SHP77 treated with DMSO at 0.1 percent for 48 hours (cell line): ENCODE measurements at regions not wholly inside any gene's neighbourhood (a gene's known extent, or its start where the extent isn't known, plus 50 kb on each side); places are given as distances from the start of the nearest gene placed in this dataset.

Experiments used
- DNase-seq: peaks from one replicate; lab custom pipeline; 2025; lab: John Stamatoyannopoulos, UW

DNA sequence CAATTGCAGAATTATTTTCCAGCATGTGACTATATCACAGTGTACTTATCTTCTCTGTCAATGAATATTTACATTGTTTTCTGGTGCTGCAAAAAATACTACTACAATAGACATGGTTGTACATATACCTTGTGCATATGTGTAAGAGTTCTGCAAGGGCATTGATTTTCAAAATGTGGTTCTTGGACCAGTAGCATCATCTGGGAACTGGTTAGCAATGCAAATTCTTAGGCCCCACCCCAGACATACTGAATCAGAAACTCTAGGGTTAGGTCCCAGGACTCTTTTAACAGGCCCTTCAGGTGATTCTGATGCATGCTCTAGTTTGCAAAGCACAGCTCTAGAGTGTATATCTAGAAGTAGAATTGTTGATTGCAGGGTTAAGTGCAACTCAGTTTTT lies 292.3 kb downstream of the ZNF621 start:
- DNase-seq: no peak

DNA sequence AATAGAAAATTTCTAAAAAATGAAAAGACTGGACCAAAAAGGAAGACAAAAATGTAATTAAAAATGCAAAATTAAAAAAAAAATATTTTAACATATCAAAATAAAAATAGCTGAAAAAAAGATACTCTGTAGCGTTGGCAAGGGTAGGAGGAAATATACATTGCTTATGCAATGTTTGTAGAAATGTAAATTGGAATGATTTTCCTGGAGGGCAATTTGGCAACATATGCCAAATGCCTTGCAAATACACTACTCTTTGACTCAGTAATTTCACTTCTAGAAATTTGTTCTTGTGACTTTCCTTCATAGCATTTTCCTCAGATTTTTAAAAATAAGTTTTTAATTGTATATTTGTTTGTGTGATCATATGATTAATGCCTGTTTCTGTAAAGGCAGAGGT lies 296.6 kb downstream of the ZNF621 start:
- DNase-seq: no peak

- DNase-seq: no peak
These were observed 302.5 kb downstream of the ZNF621 start for GRCh38 chr3:40827226-40827625.

GRCh38 chr3:40827942-40828688 lies 303.4 kb downstream of the ZNF621 start:
- no peak for DNase-seq

DNA sequence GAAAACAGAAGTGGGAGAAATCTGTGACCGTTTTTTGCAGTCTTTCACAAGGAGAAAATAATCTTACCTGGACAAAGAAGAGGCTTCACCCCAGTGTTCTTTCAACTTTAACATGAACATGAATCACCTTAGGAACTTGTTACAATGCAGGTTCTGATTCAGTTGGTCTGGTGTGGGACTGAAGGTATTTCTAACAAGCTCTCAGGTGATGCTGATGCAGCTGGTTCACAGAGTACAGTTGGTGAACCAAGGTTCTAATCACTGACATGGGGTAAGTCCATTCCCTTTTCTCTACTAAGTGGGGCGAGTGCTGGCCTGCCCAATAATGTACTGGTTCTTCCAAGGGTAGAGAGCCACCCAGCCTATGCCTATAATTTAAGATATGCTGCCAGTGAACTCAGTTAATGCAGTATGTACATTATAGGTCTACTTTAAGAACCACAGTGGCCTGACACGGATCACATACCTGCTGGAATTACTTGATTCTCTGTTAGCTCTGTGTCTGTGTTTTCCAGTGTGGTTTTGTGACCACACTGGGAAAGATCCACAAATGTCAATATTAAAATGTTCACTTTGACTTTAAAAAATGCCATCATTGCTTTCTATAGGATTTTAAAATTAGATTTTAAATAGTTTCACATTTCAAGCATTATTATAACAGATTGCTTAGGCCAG lies 304.1 kb downstream of the ZNF621 start:
- no peak for DNase-seq

DNA sequence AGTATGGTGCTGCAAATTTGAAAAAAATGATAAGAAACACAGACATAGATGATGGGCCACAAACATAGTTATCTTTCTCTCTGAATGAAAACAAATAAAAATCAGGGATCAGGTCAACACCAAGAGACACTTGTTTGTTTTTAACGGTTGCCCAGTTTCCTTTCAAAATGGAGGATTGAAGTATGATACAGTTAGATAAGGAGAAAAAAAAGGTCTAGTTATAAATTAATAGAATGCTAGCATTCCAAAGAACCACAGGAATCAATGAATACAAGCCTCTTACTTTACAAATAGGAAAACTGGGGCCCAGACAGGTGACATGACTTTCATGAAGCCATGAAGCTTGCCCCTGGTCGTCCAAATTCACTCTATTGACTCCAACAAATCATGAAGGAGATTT lies 305.1 kb downstream of the ZNF621 start:
- DNase-seq: no peak

GRCh38 chr3:40837300-40837699 lies 312.5 kb downstream of the ZNF621 start:
- no peak for DNase-seq

GRCh38 chr3:40841131-40841530 lies 316.4 kb downstream of the ZNF621 start:
- DNase-seq: no peak

DNA sequence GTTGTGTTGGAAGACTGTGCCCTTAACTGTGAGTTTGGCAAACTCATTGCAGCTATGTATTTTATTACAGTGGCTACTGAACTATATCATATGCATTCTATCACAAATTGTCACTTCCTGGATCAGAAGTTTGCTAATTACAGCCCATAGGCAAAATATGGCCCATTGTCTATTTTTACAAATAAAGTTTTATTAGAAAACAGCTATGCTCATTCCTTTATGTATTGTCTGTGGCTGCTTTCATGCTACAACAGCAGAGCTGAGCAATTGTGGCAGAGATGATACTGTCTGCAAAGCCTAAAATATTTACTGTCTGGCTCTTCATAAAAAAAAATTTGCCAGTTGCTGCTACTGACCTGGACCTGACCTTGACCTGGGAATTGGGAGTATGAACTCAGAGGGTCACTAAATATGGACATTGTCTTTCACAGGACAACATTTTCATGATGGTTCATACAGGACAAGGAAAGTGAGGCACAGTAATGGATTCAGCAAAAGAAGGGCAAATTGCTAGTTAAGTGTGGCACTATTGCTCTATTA lies 316.9 kb downstream of the ZNF621 start:
- no peak for DNase-seq

DNA sequence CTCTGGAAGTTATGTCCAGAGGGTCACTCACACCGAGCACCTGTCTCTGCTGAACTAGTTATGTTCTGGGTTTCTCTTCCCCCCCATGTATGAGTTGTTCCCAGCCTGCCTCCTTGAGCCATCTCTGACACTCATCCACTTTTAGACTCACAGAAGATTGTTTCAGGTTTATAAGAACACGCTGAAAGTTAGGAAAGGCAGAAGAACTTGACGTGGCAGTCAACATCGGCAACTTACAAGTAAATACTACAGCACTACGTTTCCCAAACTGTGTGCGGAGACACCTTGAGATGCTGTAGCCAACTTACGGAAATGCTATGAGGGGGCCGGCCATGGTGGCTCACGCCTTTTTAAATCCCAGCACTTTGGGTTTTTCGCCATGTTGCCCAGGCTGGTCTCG lies 318.0 kb downstream of the ZNF621 start:
- DNase-seq: no peak

GRCh38 chr3:40843208-40843624 lies 318.5 kb downstream of the ZNF621 start:
- DNase-seq: no peak

DNA sequence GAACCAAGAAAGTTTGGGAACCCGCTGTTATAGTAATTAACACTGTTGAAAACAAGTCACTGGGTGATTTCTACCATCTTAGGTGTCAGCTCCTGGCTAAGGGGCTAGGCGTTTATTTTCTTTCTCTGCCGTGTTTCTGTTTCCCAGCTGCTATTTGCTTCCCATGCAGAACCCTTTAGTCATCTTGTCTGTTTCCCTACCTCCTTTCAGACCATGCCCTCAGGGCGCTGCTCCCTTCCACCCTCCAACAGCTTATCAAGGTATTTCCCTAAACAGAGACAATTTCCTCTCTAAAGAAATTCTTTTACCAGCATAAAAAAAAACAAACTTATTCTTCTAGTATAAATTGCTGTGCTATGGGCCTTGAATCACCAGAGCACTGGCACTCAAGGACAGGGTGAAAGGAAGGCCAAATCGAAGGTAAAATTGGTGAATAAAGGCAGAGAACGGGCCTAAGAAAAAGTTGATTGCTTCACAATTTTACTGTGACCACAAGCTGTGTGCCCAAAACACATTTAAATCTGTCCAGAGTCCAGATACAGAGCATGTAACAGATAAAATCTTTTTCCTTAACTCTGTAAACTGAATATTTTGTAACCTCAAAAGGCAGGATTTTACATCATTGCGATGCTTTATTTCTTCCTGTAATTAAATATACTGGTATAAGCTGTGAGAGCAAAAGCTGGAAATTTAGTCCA lies 319.2 kb downstream of the ZNF621 start:
- no peak for DNase-seq

DNA sequence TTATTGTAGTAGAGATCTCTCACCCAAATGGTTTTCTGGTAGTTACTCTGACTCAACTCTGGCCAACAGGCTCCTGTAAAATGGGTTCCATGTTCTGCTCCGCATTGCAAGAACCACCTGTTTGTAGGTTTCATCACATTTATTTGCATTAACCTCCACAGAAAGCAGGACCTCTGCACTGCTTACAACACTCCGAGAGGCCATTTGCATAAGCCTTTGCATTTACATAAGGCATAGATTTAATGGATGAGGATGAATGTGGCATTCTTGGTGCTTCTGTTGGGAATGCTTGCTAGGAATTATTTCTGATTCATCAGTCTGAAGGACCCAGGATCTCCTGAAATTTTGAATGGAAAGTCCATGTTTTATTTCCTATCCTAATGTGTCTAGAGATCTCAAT lies 320.1 kb downstream of the ZNF621 start:
- no peak for DNase-seq

- DNase-seq: no peak
These were observed 320.7 kb downstream of the ZNF621 start for GRCh38 chr3:40845447-40845846.

DNA sequence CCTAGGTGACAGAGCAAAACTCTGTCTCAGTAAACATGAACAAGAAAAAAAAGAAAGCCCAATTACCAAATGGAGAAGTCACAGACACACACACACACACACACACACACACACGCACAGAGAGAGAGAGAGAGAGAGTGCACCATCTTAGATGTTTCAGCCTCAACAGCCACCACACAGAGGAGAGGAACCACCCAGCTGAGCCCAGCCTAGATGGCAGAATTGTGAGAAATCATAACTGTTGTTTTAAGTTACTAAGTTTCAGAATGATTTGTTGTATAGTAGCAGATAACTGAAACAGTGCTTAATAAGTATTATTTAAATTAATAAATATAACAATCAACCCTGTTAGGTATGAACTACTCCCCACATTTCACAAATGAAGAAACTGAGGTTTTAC lies 321.2 kb downstream of the ZNF621 start:
- DNase-seq: no peak

DNA sequence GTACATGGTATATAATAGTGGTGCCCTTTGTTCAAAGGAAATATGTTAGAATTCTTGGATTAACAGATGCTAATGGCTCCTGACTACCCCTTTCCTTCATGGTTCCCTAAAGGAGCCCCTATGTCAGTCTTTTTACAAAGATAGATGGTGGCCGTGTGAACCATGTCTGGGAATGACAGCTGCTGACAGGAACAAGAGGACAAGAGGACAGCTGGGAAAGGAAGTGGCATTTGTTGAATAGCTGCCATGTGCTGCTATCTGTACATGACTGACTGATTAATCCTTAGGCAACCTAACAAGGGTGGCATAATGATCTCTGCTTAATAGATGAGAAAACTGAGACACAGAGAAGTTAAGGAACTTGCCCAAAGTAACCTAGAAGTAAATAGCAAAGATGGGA lies 321.7 kb downstream of the ZNF621 start:
- no peak for DNase-seq

DNA sequence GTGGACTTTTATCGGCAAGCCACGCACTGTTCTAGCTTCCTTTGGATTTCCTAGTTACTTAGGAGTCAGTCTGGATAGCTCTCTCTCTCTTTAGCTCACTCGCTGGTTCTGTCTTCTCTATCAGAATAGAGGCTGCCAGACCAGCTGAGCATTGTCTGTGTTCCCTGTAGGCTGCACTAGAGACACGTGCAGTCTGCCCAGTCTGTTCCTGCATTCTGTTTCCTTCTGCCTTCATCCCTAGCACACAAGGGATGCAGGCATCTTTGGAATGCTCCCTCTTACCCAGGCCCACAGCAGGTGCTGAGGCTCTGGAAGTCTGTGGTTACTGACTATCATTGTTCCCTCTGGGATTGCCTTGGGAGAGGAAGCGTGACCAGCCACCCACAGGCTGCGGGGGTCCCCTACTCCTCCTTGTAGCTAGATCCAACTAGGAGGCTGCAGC lies 322.8 kb downstream of the ZNF621 start:
- no peak for DNase-seq

DNA sequence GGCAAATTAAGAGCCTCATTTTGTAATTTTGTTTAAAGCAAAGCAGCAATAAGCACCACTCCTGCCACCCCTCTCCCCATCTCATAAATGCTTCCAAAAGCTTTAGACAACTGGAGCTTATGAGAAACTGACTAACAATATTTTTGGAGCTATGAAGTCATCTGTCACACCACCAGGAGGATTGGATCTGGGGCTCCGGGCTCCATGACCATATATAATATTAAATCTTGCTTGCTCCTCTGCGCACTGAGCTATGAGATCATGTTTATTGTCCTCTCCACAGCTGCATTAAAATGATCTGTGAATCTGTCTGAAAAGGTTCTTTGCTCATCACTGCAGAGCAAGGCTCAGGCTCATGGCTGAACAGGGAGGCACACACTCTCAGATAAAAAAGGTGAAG lies 323.7 kb downstream of the ZNF621 start:
- no peak for DNase-seq

GRCh38 chr3:40850861-40851260 lies 326.1 kb downstream of the ZNF621 start:
- no peak for DNase-seq

DNA sequence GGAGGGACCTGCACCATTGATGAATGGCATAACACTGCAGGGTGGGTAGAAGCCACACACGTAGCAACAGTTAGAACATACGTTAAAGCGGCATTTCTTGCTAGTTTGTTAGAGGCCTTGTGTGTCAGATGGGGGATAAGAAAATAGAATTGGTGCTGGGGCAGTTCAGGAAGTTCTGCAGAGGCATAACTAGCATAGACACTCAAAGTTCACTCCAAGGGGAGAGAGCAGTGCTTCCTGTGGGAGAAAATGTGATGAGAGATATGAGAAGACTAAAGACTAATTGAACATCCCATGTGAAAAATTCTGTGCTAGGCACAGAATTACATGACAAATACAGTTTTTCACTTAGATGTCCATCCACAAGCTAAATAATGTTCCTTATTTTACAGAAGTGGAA lies 327.1 kb downstream of the ZNF621 start:
- DNase-seq: no peak

- DNase-seq: no peak
These were observed 328.0 kb downstream of the ZNF621 start for GRCh38 chr3:40852712-40853111.

GRCh38 chr3:40853474-40853873 lies 328.7 kb downstream of the ZNF621 start:
- DNase-seq: no peak

GRCh38 chr3:40855871-40856270 lies 331.1 kb downstream of the ZNF621 start:
- DNase-seq: no peak
